ENCODE measurements at regions not wholly inside any gene's neighbourhood (a gene's known extent, or its start where the extent isn't known, plus 50 kb on each side); places are given as distances from the start of the nearest gene placed in this dataset.
A peak's percentile ranks its signal among the peaks of the same experiment; 100 is the strongest.

DNA sequence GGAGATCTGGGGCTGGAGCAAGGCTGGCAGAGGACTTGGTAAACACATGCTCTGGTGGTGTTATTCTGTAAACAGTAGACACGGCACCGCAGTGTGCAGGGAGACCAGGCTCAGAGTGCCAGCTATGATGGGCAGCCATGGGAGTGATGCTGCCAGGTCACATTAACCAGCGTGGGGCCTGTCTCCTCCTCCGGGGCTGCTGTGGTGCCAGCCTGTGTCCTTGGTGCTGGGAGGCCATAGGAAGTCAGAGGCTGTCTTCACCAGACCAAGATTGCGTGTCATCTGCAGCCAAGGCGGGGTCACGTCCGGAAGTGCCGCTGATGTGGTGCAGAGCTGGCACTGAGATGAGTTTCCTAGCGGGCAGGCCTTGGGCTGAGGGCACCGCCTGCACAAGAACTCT is 236.0 kb downstream of the GLRX3 start:
- no peak for DNase-seq

- no peak for DNase-seq
Observed at GRCh38 chr10:130372866-130373265, 236.7 kb downstream of the GLRX3 start.

- DNase-seq: peak; percentile 55
Observed at GRCh38 chr10:130377986-130378540, 241.9 kb downstream of the GLRX3 start.

DNA sequence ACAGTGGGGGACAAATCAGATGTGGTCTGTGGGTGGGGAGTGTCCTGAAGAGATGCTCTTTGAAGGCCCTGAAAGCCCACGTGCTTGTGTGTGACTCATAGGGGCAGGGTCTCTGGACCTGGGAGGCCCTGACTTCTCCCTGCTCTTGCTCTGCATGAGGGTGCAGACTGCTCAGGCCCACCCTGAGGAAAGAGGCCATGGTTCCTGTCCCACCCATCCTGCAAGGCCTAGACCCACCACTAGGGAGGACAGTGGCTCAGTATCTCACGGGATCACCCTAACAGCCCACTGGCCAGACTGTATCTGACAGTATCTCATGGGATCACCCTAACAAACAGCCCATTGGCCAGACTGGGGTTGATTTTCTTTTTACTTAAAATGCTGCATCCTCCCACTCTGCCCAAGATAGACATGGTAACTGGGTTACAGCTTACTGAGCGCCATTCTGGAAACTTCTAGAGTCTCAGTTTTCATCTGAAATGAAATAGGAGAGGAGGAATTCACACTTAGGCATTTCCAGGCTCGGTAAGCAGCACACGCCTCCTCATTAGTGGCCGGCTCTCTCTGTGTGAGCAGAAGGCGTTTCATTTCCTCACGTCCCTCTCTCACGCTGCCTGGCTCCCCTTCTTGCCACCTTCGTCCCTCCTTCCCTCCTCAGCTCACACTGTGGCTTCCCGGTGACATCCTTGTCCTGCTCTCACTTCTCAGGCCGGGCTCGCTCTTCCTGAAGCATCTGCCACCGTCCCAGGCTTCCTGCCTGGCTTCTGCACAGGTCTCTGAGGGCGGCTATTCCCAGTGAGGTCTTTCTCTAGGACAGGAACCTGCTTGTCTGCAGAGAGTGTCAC is 242.6 kb downstream of the GLRX3 start:
- no peak for DNase-seq

DNA sequence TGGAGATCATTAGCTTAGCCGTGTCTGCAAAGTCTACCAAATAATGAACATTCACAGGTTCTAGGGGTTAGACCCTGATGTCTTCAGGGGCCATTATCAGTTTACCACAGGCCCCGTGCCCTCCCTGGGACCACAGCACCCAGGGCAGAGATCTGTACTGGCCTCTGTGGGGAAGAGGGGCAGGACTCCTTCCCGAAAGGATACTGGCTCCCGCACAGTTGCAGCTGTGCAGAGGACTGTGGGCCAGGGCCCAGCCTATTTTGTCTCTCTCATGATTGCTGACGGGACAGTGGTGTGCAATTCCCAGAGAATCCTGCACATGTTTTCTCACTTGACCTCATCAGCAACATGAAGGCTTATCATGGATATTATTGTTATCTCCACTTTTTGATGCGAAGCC is 243.9 kb downstream of the GLRX3 start:
- DNase-seq: no peak

GRCh38 chr10:130382031-130382430 is 245.8 kb downstream of the GLRX3 start:
- no peak for DNase-seq

GRCh38 chr10:130387936-130388580 is 251.9 kb downstream of the GLRX3 start:
- DNase-seq: no peak

DNA sequence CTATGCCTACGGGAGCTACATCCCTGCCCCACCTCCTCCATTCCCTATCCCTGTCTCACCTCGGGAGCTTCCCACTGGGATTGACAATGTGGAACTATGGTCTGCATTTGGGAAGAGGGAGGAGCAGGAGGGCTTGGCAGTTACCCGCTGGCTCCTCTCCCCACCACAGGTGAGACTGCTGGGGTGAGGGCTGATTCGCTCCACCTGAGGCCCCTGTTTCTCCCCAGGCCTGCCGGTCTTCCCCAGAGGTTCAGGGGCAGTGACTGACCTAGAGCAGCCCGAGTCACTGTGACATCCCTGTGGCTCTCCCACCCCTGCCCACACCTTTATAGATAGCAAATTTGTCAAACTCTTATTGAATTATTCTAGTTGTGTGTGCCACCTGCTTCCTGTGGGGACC is 252.6 kb downstream of the GLRX3 start:
- DNase-seq: no peak

- no peak for DNase-seq
Observed at GRCh38 chr10:130389906-130390305, 253.7 kb downstream of the GLRX3 start.

DNA sequence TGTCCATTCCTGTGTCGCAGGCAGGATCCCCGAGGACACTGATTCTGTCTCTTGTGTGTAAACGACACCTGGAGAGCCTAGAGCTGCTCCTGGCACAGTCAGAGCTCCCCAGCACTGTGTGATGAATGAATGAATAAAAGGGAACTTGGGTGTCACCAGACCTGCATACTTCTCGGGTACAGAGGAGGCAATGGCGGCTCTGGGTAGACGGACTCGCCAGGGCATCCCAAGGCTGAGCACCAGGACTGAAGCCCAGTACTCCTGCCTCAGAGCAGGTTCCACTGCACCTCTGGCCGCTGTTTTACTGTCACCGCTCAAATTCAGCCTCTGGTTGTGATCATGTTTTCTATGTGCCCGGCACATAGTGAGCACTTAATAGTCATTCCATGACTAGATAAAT is 255.8 kb downstream of the GLRX3 start:
- DNase-seq: no peak

GRCh38 chr10:130393342-130393741 is 257.2 kb downstream of the GLRX3 start:
- DNase-seq: no peak

- no peak for DNase-seq
Observed at GRCh38 chr10:130394832-130395231, 258.6 kb downstream of the GLRX3 start.

- DNase-seq: no peak
Observed at GRCh38 chr10:130395248-130395936, 259.2 kb downstream of the GLRX3 start.

DNA sequence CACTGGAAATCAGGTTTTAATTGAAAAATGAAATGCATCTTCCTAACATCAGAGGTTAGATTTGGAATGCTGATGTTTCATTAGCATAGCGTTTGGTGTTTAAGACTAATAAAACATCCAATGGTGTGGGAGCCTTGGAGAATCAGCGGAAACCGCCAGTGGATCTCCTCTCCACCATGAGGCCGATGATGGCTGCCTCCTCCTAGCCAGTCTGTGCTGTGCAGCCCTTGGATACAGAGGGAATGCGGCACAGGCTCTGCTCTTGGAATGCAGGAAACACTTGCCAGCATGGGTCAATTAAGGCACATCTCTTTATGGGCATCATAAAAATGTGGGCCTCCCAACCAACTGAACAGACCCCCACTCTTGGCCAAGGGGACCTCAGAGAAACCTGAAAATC is 259.9 kb downstream of the GLRX3 start:
- no peak for DNase-seq

DNA sequence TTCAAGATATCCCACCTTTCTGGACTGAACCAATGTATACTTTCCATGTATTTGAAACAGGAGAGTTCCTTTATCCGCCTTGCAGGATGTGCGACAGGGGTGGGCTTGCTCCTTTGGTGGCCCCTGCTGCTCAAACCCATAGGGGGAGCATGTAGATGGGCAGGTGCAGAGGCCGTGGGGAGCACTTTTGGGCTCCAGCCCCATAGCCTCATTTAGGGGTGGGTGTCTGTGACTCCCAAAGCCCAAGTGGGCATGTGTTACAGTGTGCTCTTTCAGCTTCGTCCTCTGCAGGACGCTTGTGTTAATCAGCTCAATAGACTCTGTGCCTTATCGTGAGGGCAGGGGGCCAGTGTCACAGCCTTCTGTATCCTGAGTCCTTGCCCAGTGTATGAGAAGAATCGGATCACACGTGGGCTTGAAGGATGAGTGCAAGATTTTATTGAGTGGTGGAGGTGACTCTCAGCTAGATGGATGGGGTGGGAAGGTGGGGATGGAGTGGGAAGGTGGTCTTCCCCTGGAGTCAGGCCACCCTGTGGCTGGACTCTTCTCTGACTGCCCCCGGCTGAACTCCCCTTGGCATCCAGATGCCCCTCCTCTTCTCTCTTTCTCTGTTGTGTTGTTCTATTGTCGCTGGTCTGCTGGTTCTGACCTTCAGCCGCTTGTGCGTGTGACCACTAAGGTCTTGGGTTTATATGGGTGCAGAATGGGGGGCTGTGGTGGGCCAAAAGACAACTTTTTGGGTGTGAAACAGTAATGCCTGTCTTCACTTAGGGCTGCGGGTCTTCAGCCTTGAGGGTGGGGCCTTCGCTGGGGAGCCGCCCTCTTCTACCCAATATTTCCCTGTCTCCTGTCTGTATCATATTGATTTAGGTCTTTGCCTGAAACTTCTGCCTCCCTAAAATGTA is 262.2 kb downstream of the GLRX3 start:
- no peak for DNase-seq

GRCh38 chr10:130399425-130399950 is 263.3 kb downstream of the GLRX3 start:
- DNase-seq: no peak

- DNase-seq: no peak
Observed at GRCh38 chr10:130400890-130401289, 264.7 kb downstream of the GLRX3 start.

DNA sequence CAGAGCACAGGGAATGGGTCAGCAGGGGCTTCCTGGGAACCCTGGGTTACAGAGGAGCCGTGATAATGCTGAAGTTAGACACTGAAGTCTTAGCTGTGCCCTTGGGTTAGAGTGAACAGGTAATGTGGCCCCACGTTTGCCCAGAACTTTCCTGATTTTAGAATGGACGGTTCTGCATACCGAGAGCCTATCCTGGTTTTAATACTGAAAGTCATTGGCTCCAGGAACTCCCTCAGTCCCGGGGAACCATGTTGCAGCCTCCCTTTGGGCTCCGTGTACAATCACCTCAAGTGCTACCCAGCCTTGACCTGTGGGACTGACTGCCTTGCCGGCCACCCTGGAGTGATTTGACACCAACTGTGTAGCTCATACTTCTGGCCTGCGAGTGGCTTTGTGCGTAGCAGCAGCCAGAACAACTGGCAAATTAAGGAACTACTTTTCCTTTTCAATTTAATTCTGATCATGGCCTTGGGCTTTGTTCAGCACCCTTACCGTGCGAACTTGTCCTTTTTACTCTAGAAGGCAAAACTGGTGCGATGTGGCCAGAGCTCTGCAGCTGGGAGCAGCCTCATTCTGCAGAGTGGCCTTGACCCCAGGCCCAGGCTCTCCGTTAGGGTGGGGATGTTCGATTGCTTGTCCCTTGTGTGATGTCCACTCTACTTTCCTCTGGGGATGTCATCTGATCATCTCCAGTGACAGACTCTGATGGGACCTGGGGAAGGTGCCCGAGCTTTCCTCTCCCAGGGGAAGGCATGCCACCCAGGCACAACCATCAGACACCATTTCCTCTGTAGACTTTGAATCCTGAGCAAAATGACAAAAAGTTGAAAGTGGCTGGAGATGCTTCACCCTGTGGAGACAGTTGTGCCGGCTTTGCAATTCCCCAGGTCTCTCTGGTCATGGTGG is 265.9 kb downstream of the GLRX3 start:
- no peak for DNase-seq

GRCh38 chr10:130403153-130404075 is 267.2 kb downstream of the GLRX3 start:
- peak; percentile 77 for DNase-seq

- no peak for DNase-seq
Observed at GRCh38 chr10:130404476-130405055, 268.4 kb downstream of the GLRX3 start.

Measured in NCI-H2171 treated with DMSO at 0.1 percent for 48 hours (cell line).